GM04503 (cell line): ENCODE measurements at regions not wholly inside any gene's neighbourhood (a gene's known extent, or its start where the extent isn't known, plus 50 kb on each side); places are given as distances from the start of the nearest gene placed in this dataset.

Source experiments
- DNase-seq: peaks from one replicate; pipeline ENCODE4 v3.0.0-alpha.2; 2012; ENCODE audit warnings: low read depth

DNA sequence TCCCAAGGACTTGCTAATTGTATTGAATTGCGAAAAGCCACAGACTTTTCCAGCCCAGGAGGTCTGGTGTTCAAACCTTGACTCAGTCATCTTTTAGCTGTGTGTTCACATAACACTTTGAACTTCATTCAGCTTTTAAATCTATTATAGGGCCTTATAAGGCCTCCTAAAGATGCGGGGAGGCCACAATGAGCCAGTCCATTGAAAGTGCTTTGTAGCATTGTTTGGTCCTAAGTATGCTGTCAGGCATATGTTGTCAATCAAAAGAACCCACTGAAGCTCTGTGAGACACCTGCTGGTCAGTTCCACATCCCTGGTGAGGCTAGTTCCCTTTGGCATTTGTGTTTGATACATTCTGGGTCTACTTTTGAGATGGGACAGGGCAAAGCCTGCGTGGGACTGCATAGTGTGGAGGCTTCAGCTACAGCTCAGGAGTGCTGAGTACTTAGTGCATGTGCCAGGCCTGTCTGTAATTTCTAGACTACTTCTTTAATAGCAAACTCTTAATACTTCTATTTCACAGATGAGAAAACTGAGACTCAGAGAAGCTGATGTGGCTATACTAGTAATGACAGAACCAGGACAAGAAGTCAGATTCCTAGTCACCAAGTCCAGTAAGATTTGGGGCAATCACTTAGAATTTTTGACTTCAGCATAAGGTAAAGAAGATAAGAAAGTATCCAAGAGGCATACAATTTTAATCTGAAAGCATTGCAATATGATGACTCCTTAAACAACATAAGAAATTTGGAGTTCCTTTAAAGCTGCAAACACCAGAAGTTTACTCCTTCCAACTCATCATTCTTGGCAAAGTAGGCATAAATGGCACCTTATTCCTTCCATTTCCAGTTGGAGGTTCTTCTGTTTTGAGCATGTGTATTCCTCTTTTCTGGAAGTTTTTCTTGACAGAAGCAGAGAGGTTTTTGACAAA, 213.0 kb downstream of the PDCD6IP start:
- DNase-seq: no peak

DNA sequence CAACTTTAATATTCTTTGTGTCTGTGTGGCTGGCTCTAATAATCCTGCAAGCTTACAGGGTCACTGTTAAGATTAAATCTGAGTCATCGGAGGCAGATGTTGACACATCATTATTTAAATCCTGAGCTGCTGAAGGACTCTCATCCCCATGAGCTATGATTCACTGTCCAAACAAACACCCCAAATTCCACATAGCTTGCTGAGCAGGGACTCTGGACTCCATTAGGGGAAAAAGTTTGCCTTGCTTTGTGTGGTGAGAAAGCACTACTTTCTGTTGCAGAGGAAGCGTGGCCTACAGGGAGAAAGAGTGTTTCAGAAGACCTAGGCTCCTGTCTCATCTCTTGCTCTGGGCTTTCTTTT, 213.7 kb downstream of the PDCD6IP start:
- DNase-seq: peak; percentile 95

DNA sequence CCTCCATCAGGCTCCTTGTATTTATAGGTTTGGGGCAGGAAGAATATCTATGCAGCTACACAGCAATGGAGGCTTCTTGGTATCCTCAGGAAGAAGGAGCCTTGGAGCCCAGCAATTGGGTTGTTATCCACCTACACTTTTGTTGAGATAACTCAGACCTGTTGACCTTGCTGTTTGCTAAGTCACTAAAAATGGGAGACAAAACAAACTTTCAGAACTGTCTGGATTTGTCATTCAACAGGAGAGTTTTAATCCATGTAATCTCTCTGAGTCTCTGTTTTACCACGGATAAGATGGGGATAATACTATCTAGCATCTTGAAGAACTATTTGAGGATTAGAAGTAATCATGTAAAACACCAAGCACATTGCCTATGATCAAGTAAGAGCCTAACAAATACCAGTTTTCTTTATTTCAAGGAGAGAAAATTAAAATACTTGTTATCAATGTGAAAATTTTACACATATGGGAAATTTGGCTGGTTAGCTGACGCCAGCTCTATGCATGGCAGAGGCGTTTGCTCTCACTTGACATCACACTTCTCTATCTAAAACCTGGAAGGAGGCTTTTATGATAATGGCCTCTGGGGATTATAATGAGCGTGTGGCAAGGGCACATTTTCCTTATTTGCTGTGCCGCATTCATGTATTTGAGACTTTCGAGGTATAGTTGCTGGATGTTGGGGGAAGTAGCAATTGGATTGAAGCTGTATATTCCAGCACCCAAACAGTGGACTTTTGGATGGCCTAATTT, 215.6 kb downstream of the PDCD6IP start:
- DNase-seq: no peak

DNA sequence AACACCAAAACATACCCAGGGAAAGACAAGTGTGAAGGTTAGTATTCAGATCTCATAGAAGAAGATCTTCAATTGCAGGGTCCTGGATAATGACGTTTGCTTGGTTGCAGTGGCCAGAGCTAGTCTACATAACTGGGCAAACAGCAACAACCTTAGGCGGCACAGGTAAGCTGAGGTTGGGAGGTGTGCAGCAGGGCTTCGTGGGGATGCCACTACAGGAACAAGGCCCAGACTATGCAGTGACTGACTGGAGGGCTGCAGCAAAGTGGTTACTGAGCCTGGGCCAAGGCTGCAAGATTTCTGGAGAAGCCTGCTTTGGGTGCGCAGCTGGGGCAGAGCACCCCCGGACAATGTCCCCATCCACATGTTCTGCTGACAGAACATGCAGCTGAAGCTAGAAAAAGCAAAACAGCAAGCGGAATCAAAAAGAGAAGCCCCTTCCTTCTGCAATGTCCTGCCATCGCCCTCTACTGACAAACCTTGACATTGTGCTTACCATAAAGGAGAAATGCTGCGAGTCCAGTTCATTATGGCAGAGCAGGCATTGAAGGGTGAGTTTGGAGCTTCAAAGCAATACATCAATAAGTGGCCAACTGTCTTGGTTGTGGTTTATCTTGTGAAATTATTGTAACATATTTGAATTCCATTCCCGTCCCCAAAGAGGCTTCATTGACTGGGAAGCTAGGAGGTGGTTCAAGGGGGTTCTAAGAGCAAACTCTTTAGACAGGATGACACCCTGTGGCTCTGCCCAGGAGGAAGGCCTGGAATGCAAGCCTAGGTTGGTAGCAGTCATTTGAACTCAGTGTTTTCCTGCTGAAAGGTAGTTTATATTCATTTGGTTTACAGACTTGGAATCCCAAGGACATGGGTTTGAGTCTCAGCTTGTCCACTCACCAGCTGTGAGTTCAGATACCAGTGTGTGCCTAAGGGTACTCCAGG, 217.0 kb downstream of the PDCD6IP start:
- DNase-seq: no peak

GRCh38 chr3:34016925-34017587, 218.6 kb downstream of the PDCD6IP start:
- DNase-seq: no peak

GRCh38 chr3:34017757-34018156, 219.3 kb downstream of the PDCD6IP start:
- no peak for DNase-seq

DNA sequence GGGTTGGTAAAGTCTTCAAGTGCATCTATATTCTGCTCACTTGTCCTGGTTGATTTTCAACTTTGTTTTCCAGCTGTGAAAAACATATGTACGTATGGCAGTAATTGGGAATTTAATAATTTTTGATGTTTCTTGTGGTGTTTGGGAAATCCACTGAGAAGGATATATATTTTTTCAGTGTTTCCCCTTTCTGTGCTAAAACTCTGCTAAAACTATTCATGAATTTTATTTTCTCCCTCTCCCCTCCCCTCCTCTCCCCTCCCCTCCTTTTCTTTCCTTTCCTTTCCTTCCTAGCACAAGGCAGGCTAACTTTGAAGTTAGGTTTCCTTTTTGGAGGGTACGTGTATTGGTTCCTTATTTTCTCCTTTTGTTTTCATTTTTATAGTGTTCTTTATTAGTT, 220.7 kb downstream of the PDCD6IP start:
- no peak for DNase-seq

- DNase-seq: no peak
Observed at GRCh38 chr3:34020170-34020569, 221.7 kb downstream of the PDCD6IP start.

DNA sequence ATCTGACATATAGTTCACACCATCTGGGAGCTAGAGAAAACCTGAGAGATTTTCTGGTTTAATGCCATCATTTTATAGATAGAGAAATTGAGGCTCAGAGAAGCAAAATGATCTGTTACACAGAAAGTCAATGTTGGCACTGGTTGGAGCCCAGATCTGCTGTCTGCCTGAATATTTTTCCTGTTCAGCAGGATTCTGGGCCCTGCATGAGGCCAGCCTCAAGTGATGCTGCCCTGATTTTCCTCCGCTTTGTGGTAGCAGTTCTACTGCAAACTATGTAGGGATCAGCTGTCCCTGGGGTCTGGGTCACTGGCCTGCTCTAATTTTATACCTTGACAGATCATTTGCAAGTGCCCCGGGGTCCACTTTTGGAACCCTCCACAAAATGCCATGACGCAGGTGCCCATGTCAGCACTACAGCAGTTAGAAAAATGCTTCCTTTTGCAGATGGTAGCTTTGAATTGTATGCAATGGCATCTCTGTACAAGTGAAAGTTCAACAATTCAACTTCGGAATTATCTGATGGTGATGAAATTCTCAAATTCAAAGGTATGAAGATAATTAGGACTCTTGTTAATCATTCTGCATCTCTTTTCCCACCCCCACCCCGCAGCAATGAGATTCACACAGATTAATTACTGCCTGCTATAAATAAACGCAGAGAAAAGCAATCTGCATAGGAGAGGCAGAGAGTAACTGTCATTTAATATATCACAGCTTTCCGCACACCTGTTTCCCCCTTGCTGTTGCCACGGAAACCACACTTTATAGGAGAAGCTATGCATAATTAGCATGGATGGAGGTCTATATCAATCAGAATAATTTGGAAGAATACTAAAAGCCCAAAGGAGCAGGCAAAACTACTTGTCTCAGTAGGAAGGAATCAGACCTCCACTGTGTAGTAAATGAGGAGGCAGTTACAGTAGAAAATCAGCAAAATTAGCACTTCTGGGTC, 222.6 kb downstream of the PDCD6IP start:
- no peak for DNase-seq

GRCh38 chr3:34022147-34022546, 223.7 kb downstream of the PDCD6IP start:
- no peak for DNase-seq

- no peak for DNase-seq
Observed at GRCh38 chr3:34024447-34025240, 226.2 kb downstream of the PDCD6IP start.

- no peak for DNase-seq
Observed at GRCh38 chr3:34033839-34034238, 235.4 kb downstream of the PDCD6IP start.

- no peak for DNase-seq
Observed at GRCh38 chr3:34034840-34035239, 236.4 kb downstream of the PDCD6IP start.

DNA sequence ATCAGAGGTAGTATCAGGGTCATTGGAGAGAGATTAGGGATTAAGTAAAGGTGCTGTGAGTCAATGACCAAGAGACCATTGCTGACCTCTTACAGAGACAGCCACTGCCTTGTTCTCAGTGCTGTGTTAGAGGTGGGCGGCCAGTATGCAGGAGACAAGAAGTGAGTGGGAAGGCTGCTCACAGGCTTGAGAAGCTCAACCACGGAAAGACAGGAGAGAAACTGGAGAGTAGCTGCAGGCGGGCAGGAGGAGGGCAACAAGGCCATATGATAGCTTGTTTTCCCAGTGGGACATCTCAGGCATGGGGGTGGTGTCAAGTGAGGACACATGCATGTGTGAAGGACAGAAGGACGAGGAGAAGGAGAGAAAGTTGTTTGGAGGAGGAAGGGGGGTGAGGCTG, 237.3 kb downstream of the PDCD6IP start:
- no peak for DNase-seq

- DNase-seq: no peak
Observed at GRCh38 chr3:34037260-34037659, 238.8 kb downstream of the PDCD6IP start.

- DNase-seq: no peak
Observed at GRCh38 chr3:34038131-34038530, 239.7 kb downstream of the PDCD6IP start.

- no peak for DNase-seq
Observed at GRCh38 chr3:34046154-34046553, 247.7 kb downstream of the PDCD6IP start.

GRCh38 chr3:34053626-34054025, 255.2 kb downstream of the PDCD6IP start:
- no peak for DNase-seq

DNA sequence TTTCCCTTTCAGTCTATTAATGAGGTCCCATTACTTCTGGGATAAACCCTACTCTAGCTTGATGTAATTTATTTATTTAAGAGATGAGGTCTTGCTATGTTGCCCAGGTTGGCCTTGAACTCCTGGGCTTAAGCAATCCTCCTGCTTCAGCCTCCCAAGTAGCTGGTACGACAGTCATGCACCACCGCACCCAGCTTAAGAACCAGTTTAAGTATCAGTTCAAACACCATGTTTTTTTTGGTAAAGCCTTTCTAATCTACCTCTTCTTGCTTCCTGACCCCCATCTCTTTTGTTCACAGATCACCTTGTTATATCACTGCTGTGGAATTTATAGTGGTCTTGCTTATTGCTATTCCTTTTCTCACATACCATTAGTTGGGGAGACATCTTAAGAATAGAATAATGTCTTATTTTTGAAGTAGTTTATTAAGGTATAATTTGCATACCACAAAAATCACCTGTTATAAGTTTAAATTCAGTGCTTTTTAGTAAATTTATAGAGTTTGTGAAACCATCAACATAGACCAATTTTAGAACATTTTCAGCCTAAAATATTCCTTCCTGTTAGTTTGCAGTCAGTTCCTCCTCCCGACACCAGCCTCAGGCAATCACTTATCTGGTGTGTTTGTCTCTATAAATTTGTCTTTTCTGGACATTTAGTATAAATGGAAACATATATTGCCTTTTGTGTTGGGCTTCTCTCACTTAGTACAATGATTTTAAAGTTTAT, 257.9 kb downstream of the PDCD6IP start:
- no peak for DNase-seq
